GM13976 (cell line): ENCODE measurements at regions not wholly inside any gene's neighbourhood (a gene's known extent, or its start where the extent isn't known, plus 50 kb on each side); places are given as distances from the start of the nearest gene placed in this dataset.

ENCODE experiments used
- DNase-seq: peaks from one replicate; pipeline ENCODE4 v3.0.0; 2012; ENCODE audit warnings: low spot score
- CTCF ChIP-seq: IDR thresholded peaks from 2 replicates; pipeline ENCODE4 v1.5.1; 2012; ENCODE audit warnings: borderline replicate concordance, mild to moderate bottlenecking; ENCODE audit not compliant: insufficient read depth; ENCODE audit errors: extremely low read depth, missing control alignments, control extremely low read depth
- in situ Hi-C: fragments of 300-500 bp; cut with MboI; formaldehyde crosslinking; loops from one replicate; pipeline ENCODE4 v1.12.0; 2022; ENCODE audit warnings: low sequenced_read_pairs, mixed read lengths, inconsistent platforms; ENCODE audit not compliant: unreplicated experiment

GRCh38 chr12:94789510-94790225 is 139.3 kb upstream of the TMCC3 start:
- no peak for DNase-seq
- in situ Hi-C loops, result no loop called here
- TF ChIP-seq CTCF, result no peak

- no peak for DNase-seq
- no peak for TF ChIP-seq CTCF
- in situ Hi-C loops, result no loop called here
These were observed 137.9 kb upstream of the TMCC3 start for GRCh38 chr12:94788298-94788697.

- in situ Hi-C loops, result no loop called here
These were observed 136.5 kb upstream of the TMCC3 start for GRCh38 chr12:94786906-94787305.

GRCh38 chr12:94783862-94784261 is 133.5 kb upstream of the TMCC3 start:
- DNase-seq, result no peak
- no peak for TF ChIP-seq CTCF
- in situ Hi-C loops, result no loop called here

More at GRCh38 chr12:94786906-94787305, 136.5 kb upstream of the TMCC3 start:
- TF ChIP-seq CTCF, result no peak
- no peak for DNase-seq

- no peak for DNase-seq
- TF ChIP-seq CTCF, result no peak
- in situ Hi-C loops, result no loop called here
These were observed 133.0 kb upstream of the TMCC3 start for GRCh38 chr12:94783343-94783742.

GRCh38 chr12:94781835-94782234 is 131.5 kb upstream of the TMCC3 start:
- no peak for DNase-seq
- TF ChIP-seq CTCF, result no peak
- in situ Hi-C loops, result no loop called here
